GM18868 (cell line): ENCODE measurements at regions not wholly inside any gene's neighbourhood (a gene's known extent, or its start where the extent isn't known, plus 50 kb on each side); places are given as distances from the start of the nearest gene placed in this dataset.

ENCODE experiments used
- ATAC-seq: cut with Tn5 transposase; IDR thresholded peaks from one replicate; pipeline ENCODE4 v1.9.1; 2021; ENCODE audit warnings: mild to moderate bottlenecking, moderate library complexity; ENCODE audit not compliant: unreplicated experiment

- ATAC-seq, result no peak
Measured at GRCh38 chr11:119909077-119909476, 180.1 kb upstream of the NECTIN1 start.

- no peak for ATAC-seq
Measured at GRCh38 chr11:119908573-119908904, 179.5 kb upstream of the NECTIN1 start.

GRCh38 chr11:119907878-119908572 is 179.0 kb upstream of the NECTIN1 start:
- ATAC-seq, result no peak

GRCh38 chr11:119907122-119907851 is 178.3 kb upstream of the NECTIN1 start:
- no peak for ATAC-seq

- ATAC-seq, result no peak
Measured at GRCh38 chr11:119906376-119906775, 177.4 kb upstream of the NECTIN1 start.

GRCh38 chr11:119905162-119905561 is 176.2 kb upstream of the NECTIN1 start:
- no peak for ATAC-seq

- ATAC-seq, result no peak
Measured at GRCh38 chr11:119904531-119905035, 175.6 kb upstream of the NECTIN1 start.

- ATAC-seq, result no peak
Measured at GRCh38 chr11:119903821-119904220, 174.8 kb upstream of the NECTIN1 start.

GRCh38 chr11:119903389-119903788 is 174.4 kb upstream of the NECTIN1 start:
- ATAC-seq, result no peak

- no peak for ATAC-seq
Measured at GRCh38 chr11:119902656-119903231, 173.7 kb upstream of the NECTIN1 start.

GRCh38 chr11:119901657-119902577 is 172.9 kb upstream of the NECTIN1 start:
- ATAC-seq, result no peak

- no peak for ATAC-seq
Measured at GRCh38 chr11:119899997-119900396, 171.0 kb upstream of the NECTIN1 start.

- ATAC-seq, result no peak
Measured at GRCh38 chr11:119897576-119897975, 168.6 kb upstream of the NECTIN1 start.

GRCh38 chr11:119897046-119897440 is 168.0 kb upstream of the NECTIN1 start:
- no peak for ATAC-seq

- no peak for ATAC-seq
Measured at GRCh38 chr11:119896387-119897045, 167.5 kb upstream of the NECTIN1 start.

- no peak for ATAC-seq
Measured at GRCh38 chr11:119895981-119896380, 167.0 kb upstream of the NECTIN1 start.

- ATAC-seq, result no peak
Measured at GRCh38 chr11:119894916-119895315, 165.9 kb upstream of the NECTIN1 start.

- no peak for ATAC-seq
Measured at GRCh38 chr11:119892311-119892808, 163.4 kb upstream of the NECTIN1 start.

- no peak for ATAC-seq
Measured at GRCh38 chr11:119891055-119891768, 162.2 kb upstream of the NECTIN1 start.

GRCh38 chr11:119890466-119890865 is 161.5 kb upstream of the NECTIN1 start:
- no peak for ATAC-seq
